Epithelial cell of proximal tubule (primary cell): ENCODE measurements at regions not wholly inside any gene's neighbourhood (a gene's known extent, or its start where the extent isn't known, plus 50 kb on each side); places are given as distances from the start of the nearest gene placed in this dataset.

Source experiments
- DNase-seq: peaks from one replicate; pipeline ENCODE4 v3.0.0-alpha.2; 2011; ENCODE audit warnings: low read depth
- H3K4me3 ChIP-seq: 2 replicates; pipeline ENCODE4 v1.5.1; 2011; ENCODE audit warnings: low read depth, mild to moderate bottlenecking, low read length
- TF ChIP-seq, protein P1 (sequence below): conservative IDR thresholded peaks from 2 replicates; pipeline ENCODE4 v1.5.1; 2012; ENCODE audit warnings: low read depth, mild to moderate bottlenecking, low read length

DNA sequence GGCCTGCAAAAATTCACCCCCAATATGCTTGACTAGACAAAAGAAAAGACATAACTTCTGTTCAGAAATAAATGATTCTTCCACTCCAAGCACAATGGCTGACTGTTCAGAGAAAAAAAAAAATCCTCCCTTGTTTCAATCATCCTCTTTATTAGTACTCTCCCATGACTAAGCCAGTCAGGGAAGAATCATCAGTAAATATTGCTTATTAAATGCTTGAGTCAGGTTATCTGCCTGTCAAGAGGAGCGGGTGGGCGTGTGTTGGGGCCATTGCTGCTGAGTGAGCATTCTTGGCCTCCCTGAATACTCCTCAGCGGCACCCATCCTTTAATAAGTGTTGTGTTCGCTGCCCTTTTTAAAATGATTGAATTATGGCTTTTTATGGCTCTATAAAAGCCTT is 1334.8 kb upstream of the CELF4 start:
- DNase-seq, result no peak
- H3K4me3 ChIP-seq, result no peak overlapping the region
- TF ChIP-seq, protein P1, sequence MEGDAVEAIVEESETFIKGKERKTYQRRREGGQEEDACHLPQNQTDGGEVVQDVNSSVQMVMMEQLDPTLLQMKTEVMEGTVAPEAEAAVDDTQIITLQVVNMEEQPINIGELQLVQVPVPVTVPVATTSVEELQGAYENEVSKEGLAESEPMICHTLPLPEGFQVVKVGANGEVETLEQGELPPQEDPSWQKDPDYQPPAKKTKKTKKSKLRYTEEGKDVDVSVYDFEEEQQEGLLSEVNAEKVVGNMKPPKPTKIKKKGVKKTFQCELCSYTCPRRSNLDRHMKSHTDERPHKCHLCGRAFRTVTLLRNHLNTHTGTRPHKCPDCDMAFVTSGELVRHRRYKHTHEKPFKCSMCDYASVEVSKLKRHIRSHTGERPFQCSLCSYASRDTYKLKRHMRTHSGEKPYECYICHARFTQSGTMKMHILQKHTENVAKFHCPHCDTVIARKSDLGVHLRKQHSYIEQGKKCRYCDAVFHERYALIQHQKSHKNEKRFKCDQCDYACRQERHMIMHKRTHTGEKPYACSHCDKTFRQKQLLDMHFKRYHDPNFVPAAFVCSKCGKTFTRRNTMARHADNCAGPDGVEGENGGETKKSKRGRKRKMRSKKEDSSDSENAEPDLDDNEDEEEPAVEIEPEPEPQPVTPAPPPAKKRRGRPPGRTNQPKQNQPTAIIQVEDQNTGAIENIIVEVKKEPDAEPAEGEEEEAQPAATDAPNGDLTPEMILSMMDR, result no peak

DNA sequence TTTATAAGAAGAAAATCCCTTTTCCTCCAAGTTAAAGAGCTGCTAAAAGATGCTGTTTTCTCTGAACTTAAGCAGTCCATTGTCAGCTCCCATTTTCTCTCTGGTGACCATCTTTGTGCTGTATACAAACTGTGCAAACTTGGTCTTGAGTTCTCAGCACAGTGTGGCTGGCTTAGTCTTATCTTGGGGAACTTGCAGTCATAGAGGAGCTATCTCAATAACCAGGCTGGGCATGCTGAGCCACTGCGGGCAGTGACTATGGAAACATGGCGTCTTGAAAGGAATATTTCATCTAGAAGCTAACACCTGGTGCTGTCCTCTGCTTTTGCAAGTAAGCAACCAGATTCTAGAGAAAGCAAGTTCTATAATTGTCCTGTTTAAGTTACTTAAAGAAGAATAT is 1334.4 kb upstream of the CELF4 start:
- no peak overlapping the region for H3K4me3 ChIP-seq
- TF ChIP-seq, protein P1, result no peak
- no peak for DNase-seq

DNA sequence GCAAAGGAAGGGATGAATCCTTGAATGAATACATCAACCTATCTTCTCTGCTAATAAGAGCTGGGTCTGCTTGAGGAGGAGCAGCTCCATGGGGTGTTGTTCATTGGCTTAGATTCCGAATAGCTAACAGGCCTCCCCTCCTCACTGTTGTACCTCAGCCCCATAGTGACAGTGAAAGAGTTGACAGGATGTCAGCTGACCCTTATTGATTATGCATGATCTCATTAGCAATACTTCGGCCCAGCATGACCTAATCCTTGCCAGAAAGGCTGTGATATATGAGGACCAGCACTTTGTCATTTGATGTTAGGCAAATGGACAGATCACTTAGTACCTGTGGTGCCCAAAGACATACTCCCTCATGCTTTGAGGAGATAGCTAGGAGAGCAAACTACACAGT is 1333.7 kb upstream of the CELF4 start:
- TF ChIP-seq, protein P1, result no peak
- H3K4me3 ChIP-seq, result no peak overlapping the region
- no peak for DNase-seq

DNA sequence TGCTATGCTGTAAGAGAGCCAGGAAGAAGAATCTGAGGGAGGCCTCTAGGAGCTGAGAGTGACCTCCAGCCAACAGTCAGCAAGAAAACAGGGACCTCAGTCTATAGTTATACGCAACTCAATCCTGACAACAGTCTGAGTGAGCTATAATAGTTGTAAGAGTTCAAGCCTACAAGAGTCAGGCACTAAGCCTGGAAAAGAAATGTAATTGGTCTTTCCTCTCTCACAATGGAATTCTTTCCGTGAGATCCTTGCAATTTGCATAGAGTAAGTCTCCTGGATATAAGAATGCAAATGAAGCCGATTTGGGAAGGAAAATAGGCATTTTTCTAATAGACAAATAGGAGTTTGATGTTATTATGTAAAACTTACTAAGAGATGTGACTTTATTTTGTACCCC is 1332.6 kb upstream of the CELF4 start:
- no peak for DNase-seq
- no peak overlapping the region for H3K4me3 ChIP-seq
- TF ChIP-seq, protein P1, result no peak

DNA sequence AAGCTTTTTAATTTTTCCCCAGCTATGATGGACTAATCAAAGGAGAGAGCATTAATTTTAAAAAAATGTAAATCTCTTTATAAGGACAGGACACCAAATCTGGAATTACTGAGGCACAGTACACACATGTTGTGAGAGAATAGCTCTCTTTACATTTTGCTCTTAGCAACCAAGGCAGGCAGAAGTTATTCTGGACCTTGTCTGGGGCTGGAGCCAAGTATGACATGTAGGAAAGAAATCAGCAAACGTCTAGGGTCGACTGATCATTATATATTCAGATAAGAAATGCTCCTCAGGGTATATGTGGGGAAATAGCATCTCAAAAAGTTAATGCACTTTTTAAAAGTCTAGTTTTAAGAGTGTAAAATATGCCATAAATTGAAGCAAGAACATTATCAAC is 1330.0 kb upstream of the CELF4 start:
- no peak overlapping the region for H3K4me3 ChIP-seq

DNA sequence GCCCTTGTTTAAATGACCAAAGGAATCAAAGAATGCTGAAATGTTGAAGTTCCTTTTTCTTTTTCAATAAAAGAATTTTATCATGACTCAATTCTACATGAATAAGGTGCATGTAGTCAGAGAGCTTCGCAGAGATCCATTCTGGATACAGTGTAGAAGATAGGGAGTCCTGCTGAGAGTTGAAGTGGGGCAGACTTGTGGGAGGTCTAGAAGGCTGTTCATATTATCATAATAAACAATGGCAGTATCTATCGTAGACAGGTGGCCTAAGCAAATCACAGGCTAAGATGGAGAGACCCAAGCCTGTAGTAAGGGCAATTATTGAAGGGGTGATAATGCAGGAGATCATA is 1322.0 kb upstream of the CELF4 start:
- H3K4me3 ChIP-seq, result no peak overlapping the region
- DNase-seq, result no peak
- TF ChIP-seq, protein P1, result no peak

More for the DNA sequence above, 1330.0 kb upstream of the CELF4 start:
- TF ChIP-seq, protein P1, result no peak
- DNase-seq, result no peak

DNA sequence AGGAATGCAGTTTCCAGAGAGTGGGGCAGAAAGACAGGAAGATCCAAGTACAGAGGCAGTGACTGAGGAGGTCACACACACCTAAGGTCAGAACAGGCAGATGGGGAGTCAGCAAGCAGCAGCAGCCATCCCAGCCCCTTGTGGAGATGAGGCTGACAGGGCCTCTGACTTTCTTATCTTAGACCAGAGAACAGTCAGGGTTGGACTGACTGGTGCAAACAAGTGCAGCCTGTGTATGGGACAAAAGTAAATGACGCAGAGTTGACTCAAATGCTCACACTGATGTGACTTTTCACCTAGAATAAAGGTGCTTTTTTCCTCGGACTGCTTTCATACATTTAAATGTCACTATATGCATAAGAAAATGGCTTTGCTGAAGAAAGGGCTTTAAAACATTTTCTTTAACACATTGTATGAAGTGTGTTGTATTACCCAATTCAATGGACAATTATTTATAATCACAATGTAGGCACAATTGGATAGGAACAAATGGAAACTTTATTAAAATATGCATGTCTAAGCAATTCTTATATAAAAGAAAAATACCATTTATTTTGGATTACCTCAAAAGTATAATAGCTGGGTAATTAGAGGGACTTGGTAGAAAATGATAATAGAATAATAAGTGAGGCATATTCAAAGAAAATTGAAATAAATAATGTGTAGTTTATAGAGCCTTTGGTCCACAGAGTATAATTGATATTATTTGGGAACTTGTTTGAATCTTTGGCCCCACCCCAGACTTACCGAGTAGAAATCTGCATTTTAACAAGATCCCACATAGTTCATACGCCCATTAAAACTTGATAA is 1321.5 kb upstream of the CELF4 start:
- TF ChIP-seq, protein P1, result no peak
- no peak overlapping the region for H3K4me3 ChIP-seq
- no peak for DNase-seq
